HEK293 (cell line): ENCODE measurements at regions not wholly inside any gene's neighbourhood (a gene's known extent, or its start where the extent isn't known, plus 50 kb on each side); places are given as distances from the start of the nearest gene placed in this dataset.

Experiments
- CTCF ChIA-PET: fragments of 350-600 bp; formaldehyde crosslinking; extraction: SDS; loops from one replicate; lab custom pipeline; 2021; ENCODE audit warnings: antibody characterized with exemption; lab: Yijun Ruan, JAX
- POLR2A ChIA-PET: fragments of 300-600 bp; formaldehyde crosslinking; extraction: SDS; loops from one replicate; lab custom pipeline; 2020; ENCODE audit warnings: antibody characterized with exemption, inconsistent platforms; lab: Yijun Ruan, JAX
- H3K27ac ChIP-seq: fragments of 200-500 bp; sonication (Bioruptor generic); 2 replicates; pipeline ENCODE4 v1.5.1; 2014; ENCODE audit warnings: low read depth, low read length, control low read depth, inconsistent platforms; ENCODE audit errors: extremely low read depth
- H3K36me3 ChIP-seq, 2 experiments: fragments of 200-500 bp in 1 of 2; sonication (Bioruptor generic) in 1 of 2; 1 replicate in 1 of 2; 2 replicates in 1 of 2; pipeline ENCODE4 v1.5.1; 2014 to 2017; ENCODE audit warnings: inconsistent platforms in 2 of 2, low read length in 2 of 2; ENCODE audit not compliant: control insufficient read depth in 2 of 2, insufficient read depth in 1 of 2
- H3K4me1 ChIP-seq: fragments of 200-500 bp; sonication (Bioruptor generic); 2 replicates; pipeline ENCODE4 v1.5.1; 2014; ENCODE audit warnings: mild to moderate bottlenecking, low read length, inconsistent platforms; ENCODE audit not compliant: control insufficient read depth, insufficient read depth
- H3K4me3 ChIP-seq: 2 replicates; pipeline ENCODE4 v1.5.1; 2011; ENCODE audit warnings: low read depth, mild to moderate bottlenecking, control low read depth, low read length, moderate library complexity
- H3K9me3 ChIP-seq: fragments of 200-500 bp; sonication (Bioruptor generic); 2 replicates; pipeline ENCODE4 v1.5.1; 2014; ENCODE audit warnings: low read depth, low read length, inconsistent platforms; ENCODE audit not compliant: control insufficient read depth, insufficient read depth
- GLIS1 ChIP-seq: fragments of 450-650 bp; formaldehyde crosslinking; IDR thresholded peaks from 2 replicates; pipeline ENCODE4 v1.5.1; 2016; ENCODE audit warnings: missing biosample characterization, missing genetic modification characterization
- HOXD13 ChIP-seq: sonication (generic); formaldehyde crosslinking; IDR thresholded peaks from 2 replicates; pipeline ENCODE4 v1.8.0; 2022; ENCODE audit warnings: missing genetic modification reagents, borderline replicate concordance
- PRDM1 ChIP-seq: fragments of 450-650 bp; formaldehyde crosslinking; IDR thresholded peaks from 2 replicates; pipeline ENCODE4; 2016; ENCODE audit warnings: missing biosample characterization, missing genetic modification characterization
- SP2 ChIP-seq: fragments of 450-650 bp; formaldehyde crosslinking; IDR thresholded peaks from 2 replicates; pipeline ENCODE4 v1.5.1; 2016; ENCODE audit warnings: missing biosample characterization, missing genetic modification characterization
- SP3 ChIP-seq: fragments of 450-650 bp; formaldehyde crosslinking; IDR thresholded peaks from 2 replicates; pipeline ENCODE4 v1.5.1; 2016; ENCODE audit warnings: missing biosample characterization, missing genetic modification characterization
- ZBTB1 ChIP-seq: fragments of 450-650 bp; formaldehyde crosslinking; IDR thresholded peaks from 2 replicates; pipeline ENCODE4 v1.5.1; 2016; ENCODE audit warnings: missing biosample characterization, missing genetic modification characterization
- ZBTB10 ChIP-seq: fragments of 450-650 bp; formaldehyde crosslinking; IDR thresholded peaks from 2 replicates; pipeline ENCODE4 v1.5.1; 2016; ENCODE audit warnings: missing biosample characterization, missing genetic modification characterization
- ZBTB17 ChIP-seq: fragments of 450-650 bp; formaldehyde crosslinking; IDR thresholded peaks from 2 replicates; pipeline ENCODE4 v1.5.1; 2016; ENCODE audit warnings: missing biosample characterization, missing genetic modification characterization
- ZBTB20 ChIP-seq: fragments of 450-650 bp; formaldehyde crosslinking; IDR thresholded peaks from 2 replicates; pipeline ENCODE4 v1.5.1; 2016; ENCODE audit warnings: missing biosample characterization, missing genetic modification characterization
- ZBTB7A ChIP-seq: fragments of 450-650 bp; formaldehyde crosslinking; IDR thresholded peaks from 2 replicates; pipeline ENCODE4 v1.5.1; 2016; ENCODE audit warnings: low read depth, missing biosample characterization, missing genetic modification characterization
- ZFHX2 ChIP-seq: fragments of 450-650 bp; formaldehyde crosslinking; conservative IDR thresholded peaks from 2 replicates; pipeline ENCODE4 v1.5.1; 2016; ENCODE audit warnings: missing biosample characterization, missing genetic modification characterization
- ZNF138 ChIP-seq: fragments of 450-650 bp; formaldehyde crosslinking; IDR thresholded peaks from 2 replicates; pipeline ENCODE4 v1.5.1; 2016; ENCODE audit warnings: missing biosample characterization, missing genetic modification characterization, borderline replicate concordance
- ZNF211 ChIP-seq: fragments of 450-650 bp; formaldehyde crosslinking; IDR thresholded peaks from 2 replicates; pipeline ENCODE4 v1.5.1; 2016; ENCODE audit warnings: low read depth, missing biosample characterization, missing genetic modification characterization
- ZNF391 ChIP-seq: fragments of 450-650 bp; formaldehyde crosslinking; IDR thresholded peaks from 2 replicates; pipeline ENCODE4 v1.5.1; 2016; ENCODE audit warnings: low read depth, missing biosample characterization, missing genetic modification characterization, borderline replicate concordance
- ZNF426 ChIP-seq: fragments of 450-650 bp; formaldehyde crosslinking; IDR thresholded peaks from 2 replicates; pipeline ENCODE4 v1.5.1; 2017; ENCODE audit warnings: missing biosample characterization, missing genetic modification characterization, mild to moderate bottlenecking, inconsistent platforms, moderate library complexity
- ZNF501 ChIP-seq: fragments of 450-650 bp; formaldehyde crosslinking; IDR thresholded peaks from 2 replicates; pipeline ENCODE4 v1.5.1; 2016; ENCODE audit warnings: missing biosample characterization, missing genetic modification characterization
- ZNF529 ChIP-seq: fragments of 450-650 bp; formaldehyde crosslinking; IDR thresholded peaks from 2 replicates; pipeline ENCODE4 v1.5.1; 2017; ENCODE audit warnings: missing genetic modification characterization, missing biosample characterization; ENCODE audit not compliant: insufficient replicate concordance
- ZNF555 ChIP-seq: fragments of 450-650 bp; formaldehyde crosslinking; conservative IDR thresholded peaks from 2 replicates; pipeline ENCODE4 v1.5.1; 2017; ENCODE audit warnings: missing biosample characterization, mild to moderate bottlenecking, missing genetic modification characterization, inconsistent platforms
- ZNF596 ChIP-seq: fragments of 450-650 bp; IDR thresholded peaks from 2 replicates; pipeline ENCODE4 v1.5.0; 2018; ENCODE audit warnings: missing biosample characterization, mild to moderate bottlenecking, missing genetic modification characterization, moderate library complexity
- ZNF768 ChIP-seq: fragments of 450-650 bp; formaldehyde crosslinking; IDR thresholded peaks from 2 replicates; pipeline ENCODE4 v1.5.1; 2018; ENCODE audit warnings: missing biosample characterization, mild to moderate bottlenecking, missing genetic modification characterization
- ZSCAN5A ChIP-seq: fragments of 450-650 bp; formaldehyde crosslinking; IDR thresholded peaks from 2 replicates; pipeline ENCODE4 v1.5.1; 2016; ENCODE audit warnings: missing biosample characterization, missing genetic modification characterization
- TF ChIP-seq, protein P1 (sequence below): IDR thresholded peaks from 2 replicates; pipeline ENCODE4 v1.6.1; 2011; ENCODE audit warnings: mild to moderate bottlenecking, low read depth, low read length, borderline replicate concordance
- TF ChIP-seq, protein P2 (sequence below): fragments of 450-650 bp; formaldehyde crosslinking; optimal IDR thresholded peaks from 2 replicates; pipeline ENCODE3; 2016; ENCODE audit warnings: missing biosample characterization, mild to moderate bottlenecking, missing genetic modification characterization

GRCh38 chr3:81974751-81975150, 213.3 kb upstream of the GBE1 start:
- TF ChIP-seq PRDM1: no peak
- TF ChIP-seq ZNF768: no peak
- no peak for TF ChIP-seq ZFHX2 (tag by site-specific recombination)
- no peak for TF ChIP-seq ZNF596 (tag by site-specific recombination)
- TF ChIP-seq ZNF391: no peak
- TF ChIP-seq GLIS1: no peak
- no peak for TF ChIP-seq ZBTB20 (tag by site-specific recombination)
- no peak for TF ChIP-seq ZNF211 (tag by site-specific recombination)
- ChIA-PET CTCF (no interaction called here), POLR2A (no interaction called here)
- Histone ChIP-seq H3K4me3 (no peak overlapping the region), H3K27ac (no peak overlapping the region), H3K9me3 (no peaks in the 10 kb centered on the region), H3K36me3 (no peaks in the 10 kb centered on the region), H3K4me1 (no peaks in the 10 kb centered on the region)

DNA sequence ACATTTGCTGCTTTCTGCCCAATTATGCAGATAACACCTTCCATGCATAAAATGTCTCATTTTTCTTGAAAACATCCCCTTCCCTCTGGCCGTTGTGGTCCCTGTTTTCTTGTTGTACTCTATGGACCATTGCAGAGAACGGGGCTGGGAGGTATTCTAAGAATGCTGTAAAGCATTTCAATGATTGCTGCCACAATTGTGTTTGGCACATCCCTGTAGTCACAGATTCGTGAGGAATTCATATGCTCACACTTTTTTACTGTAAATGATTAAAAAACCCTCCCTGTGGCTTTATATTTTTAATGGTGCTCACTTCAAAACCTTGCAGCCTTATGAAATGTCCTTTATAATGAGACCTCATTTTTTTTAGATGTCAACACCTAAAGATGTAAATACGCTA, 207.2 kb upstream of the GBE1 start:
- Histone ChIP-seq H3K36me3 (no peaks in the 10 kb centered on the region), H3K4me1 (no peaks in the 10 kb centered on the region), H3K9me3 (no peaks in the 10 kb centered on the region), H3K27ac (no peak overlapping the region), H3K4me3 (no peak overlapping the region)
- ChIA-PET CTCF (no interaction called here), POLR2A (no interaction called here)
- no peak for TF ChIP-seq ZBTB10 (tag by site-specific recombination)
- no peak for TF ChIP-seq ZNF555 (tag by site-specific recombination)

- Histone ChIP-seq H3K27ac (no peak overlapping the region), H3K9me3 (no peaks in the 10 kb centered on the region), H3K4me1 (no peaks in the 10 kb centered on the region), H3K4me3 (no peak overlapping the region), H3K36me3 (no peaks in the 10 kb centered on the region)
- ChIA-PET POLR2A (no interaction called here), CTCF (no interaction called here)
- TF ChIP-seq SP3 (tag by site-specific recombination) (no peak), ZNF529 (tag by site-specific recombination) (no peak), ZBTB17 (tag by site-specific recombination) (no peak), ZSCAN5A (tag by site-specific recombination) (no peak), HOXD13 (no peak)
These were observed 205.9 kb upstream of the GBE1 start for GRCh38 chr3:81967393-81967792.

DNA sequence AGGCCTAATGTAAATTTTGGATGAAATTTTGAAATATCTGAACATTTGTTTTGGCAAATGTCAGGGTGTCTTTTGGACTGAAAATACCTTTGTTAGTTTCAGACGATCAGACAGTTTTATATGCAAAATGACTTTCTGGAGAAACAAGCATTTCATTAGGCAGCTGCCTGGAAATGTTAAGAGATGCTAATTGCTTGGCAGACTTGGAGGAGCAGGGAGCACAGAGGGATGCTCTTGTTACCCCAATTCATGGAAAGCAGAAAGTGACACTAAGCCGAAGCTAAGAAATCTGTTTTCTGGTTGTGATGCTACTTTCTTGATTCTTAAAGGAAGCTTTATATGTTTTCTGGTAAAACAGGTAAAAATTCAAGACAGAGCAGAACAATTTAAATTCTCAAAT, 204.3 kb upstream of the GBE1 start:
- POLR2A ChIA-PET: no interaction called here
- Histone ChIP-seq H3K27ac (no peak overlapping the region), H3K9me3 (no peaks in the 10 kb centered on the region)
- TF ChIP-seq ZBTB1 (tag by site-specific recombination): no peak
- no peak for TF ChIP-seq ZBTB7A (tag by site-specific recombination)
- TF ChIP-seq, protein P1, sequence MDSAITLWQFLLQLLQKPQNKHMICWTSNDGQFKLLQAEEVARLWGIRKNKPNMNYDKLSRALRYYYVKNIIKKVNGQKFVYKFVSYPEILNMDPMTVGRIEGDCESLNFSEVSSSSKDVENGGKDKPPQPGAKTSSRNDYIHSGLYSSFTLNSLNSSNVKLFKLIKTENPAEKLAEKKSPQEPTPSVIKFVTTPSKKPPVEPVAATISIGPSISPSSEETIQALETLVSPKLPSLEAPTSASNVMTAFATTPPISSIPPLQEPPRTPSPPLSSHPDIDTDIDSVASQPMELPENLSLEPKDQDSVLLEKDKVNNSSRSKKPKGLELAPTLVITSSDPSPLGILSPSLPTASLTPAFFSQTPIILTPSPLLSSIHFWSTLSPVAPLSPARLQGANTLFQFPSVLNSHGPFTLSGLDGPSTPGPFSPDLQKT: no peak
- TF ChIP-seq ZNF426 (tag by site-specific recombination): no peak
- TF ChIP-seq, protein P2, sequence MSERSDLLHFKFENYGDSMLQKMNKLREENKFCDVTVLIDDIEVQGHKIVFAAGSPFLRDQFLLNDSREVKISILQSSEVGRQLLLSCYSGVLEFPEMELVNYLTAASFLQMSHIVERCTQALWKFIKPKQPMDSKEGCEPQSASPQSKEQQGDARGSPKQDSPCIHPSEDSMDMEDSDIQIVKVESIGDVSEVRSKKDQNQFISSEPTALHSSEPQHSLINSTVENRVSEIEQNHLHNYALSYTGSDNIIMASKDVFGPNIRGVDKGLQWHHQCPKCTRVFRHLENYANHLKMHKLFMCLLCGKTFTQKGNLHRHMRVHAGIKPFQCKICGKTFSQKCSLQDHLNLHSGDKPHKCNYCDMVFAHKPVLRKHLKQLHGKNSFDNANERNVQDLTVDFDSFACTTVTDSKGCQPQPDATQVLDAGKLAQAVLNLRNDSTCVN: no peak
- no peak for TF ChIP-seq ZNF138
- no peak for TF ChIP-seq ZNF501
- TF ChIP-seq SP2 (tag by site-specific recombination): no peak

More for the DNA sequence above, 204.3 kb upstream of the GBE1 start:
- CTCF ChIA-PET: no interaction called here
- H3K4me3 ChIP-seq: no peak overlapping the region
- no peaks in the 10 kb centered on the region for H3K4me1 ChIP-seq
- H3K36me3 ChIP-seq: no peaks in the 10 kb centered on the region
